ENCODE measurements at regions not wholly inside any gene's neighbourhood (a gene's known extent, or its start where the extent isn't known, plus 50 kb on each side); places are given as distances from the start of the nearest gene placed in this dataset.
A peak's percentile ranks its signal among the peaks of the same experiment; 100 is the strongest.

DNA sequence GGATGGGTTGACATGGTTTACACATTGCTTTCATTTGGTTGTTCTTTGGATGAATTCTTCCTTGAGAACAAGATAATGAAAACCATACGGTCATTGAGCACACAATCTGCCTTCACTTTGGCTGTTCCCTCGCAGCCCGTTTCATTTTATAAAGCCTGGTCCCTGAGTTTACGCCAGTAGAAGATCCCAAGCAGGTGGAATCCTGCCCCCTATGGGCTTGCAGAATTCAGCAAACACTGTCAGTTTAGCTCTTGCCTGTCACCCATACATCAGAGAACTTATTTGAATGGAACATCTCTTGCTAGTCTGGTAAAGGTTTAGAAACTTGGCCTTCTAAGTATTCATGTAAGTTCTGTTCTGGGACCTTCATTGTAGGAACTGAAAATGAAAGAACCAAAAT lies 666.4 kb upstream of the ZEB2 start:
- peak overlapping the region in 1 of 2 donors; percentile 64 for H3K27ac ChIP-seq
- TF ChIP-seq, protein P1, sequence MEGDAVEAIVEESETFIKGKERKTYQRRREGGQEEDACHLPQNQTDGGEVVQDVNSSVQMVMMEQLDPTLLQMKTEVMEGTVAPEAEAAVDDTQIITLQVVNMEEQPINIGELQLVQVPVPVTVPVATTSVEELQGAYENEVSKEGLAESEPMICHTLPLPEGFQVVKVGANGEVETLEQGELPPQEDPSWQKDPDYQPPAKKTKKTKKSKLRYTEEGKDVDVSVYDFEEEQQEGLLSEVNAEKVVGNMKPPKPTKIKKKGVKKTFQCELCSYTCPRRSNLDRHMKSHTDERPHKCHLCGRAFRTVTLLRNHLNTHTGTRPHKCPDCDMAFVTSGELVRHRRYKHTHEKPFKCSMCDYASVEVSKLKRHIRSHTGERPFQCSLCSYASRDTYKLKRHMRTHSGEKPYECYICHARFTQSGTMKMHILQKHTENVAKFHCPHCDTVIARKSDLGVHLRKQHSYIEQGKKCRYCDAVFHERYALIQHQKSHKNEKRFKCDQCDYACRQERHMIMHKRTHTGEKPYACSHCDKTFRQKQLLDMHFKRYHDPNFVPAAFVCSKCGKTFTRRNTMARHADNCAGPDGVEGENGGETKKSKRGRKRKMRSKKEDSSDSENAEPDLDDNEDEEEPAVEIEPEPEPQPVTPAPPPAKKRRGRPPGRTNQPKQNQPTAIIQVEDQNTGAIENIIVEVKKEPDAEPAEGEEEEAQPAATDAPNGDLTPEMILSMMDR (IDR thresholded peaks at IDR 0.05), result no peak
- no peak for TF ChIP-seq POLR2A (IDR thresholded peaks at IDR 0.05)
- TF ChIP-seq POLR2AphosphoS5 (IDR thresholded peaks at IDR 0.05), result no peak
- intact Hi-C loops (cut with DNase I; ENCODE audit: low total_unique reads), result no loop called here

DNA sequence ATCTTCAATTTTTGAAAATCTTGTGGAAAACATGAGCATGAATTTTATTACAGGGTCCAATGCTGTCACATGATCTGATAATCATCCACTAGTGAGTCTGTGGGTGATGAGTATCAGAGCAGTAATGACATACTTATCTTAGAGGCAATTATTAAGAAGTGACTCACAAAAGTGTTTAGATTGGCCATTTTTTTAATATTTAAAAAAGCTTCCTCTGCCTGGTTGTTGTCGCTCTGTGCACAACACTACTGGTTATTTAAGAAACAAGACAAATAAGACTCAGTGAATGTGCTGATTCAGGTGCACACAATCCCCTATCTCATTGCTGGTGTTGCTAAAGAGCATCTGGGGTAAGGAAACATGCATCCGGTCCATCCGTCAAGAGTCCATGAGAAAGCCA lies 665.8 kb upstream of the ZEB2 start:
- DNase-seq (ENCODE audit: low spot score in 2 of 2), result no peak
- no peaks in the 10 kb centered on the region for H3K27me3 ChIP-seq
- H3K4me1 ChIP-seq, result no peaks in the 10 kb centered on the region
- peak overlapping the region in 1 of 2 donors; percentile 64 for H3K27ac ChIP-seq
- TF ChIP-seq POLR2A (IDR thresholded peaks at IDR 0.05), result no peak
- TF ChIP-seq POLR2AphosphoS5 (IDR thresholded peaks at IDR 0.05), result no peak
- TF ChIP-seq, protein P1 (IDR thresholded peaks at IDR 0.05), result no peak
- intact Hi-C loops (cut with DNase I; ENCODE audit: low total_unique reads), result no loop called here
- H3K4me3 ChIP-seq, result no peak overlapping the region
- no peaks in the 10 kb centered on the region for H3K36me3 ChIP-seq
- H3K9me3 ChIP-seq, result no peaks in the 10 kb centered on the region

More for the DNA sequence above, 666.4 kb upstream of the ZEB2 start:
- no peak for DNase-seq (ENCODE audit: low spot score in 2 of 2)
- no peak overlapping the region for H3K4me3 ChIP-seq
- H3K9me3 ChIP-seq, result no peaks in the 10 kb centered on the region
- no peaks in the 10 kb centered on the region for H3K4me1 ChIP-seq
- H3K36me3 ChIP-seq, result no peaks in the 10 kb centered on the region
- H3K27me3 ChIP-seq, result no peaks in the 10 kb centered on the region

DNA sequence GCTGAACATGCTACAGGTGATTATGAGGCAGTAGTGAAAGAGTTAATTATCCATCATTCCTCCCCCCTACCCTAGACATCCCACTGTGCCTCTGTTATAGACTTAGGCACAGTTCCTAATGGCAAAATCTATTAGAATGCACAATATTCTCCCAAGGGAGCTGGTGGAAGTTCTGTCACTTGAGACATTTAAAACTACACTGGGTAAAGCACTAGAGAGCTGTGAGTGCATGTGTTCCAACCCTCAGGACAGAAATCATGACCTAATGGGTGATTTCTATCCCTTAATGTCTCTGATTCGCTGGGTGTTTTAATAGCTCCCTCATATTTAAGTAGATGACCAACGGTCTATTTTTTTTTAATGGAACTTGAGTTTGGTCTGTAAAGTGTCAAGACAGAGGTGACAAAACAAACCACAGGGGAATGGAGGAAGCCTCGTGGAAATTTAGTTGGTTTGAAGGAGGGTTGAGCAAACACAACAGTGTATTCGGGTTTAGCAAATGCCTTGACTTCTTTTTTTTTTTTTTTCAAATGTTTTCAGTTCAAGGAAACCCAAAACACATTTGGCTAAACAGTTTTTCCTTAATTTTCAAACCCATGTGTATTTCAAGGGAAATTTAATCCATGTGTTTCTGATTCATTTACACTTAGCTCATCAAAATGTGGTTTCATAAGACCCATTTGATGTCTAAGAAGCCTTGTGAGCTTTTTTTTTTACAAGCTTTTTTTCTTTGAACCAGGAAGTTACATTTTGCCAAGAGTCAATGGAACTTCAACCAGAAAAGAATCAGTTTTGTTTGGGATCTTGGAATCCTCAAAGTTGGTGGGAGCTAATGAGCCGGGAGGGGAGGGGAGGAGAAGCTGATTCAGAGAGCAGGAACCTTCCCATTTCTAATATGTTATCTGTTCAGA lies 665.1 kb upstream of the ZEB2 start:
- TF ChIP-seq POLR2AphosphoS5 (IDR thresholded peaks at IDR 0.05) (no peak), POLR2A (IDR thresholded peaks at IDR 0.05) (no peak)
- TF ChIP-seq, protein P1 (IDR thresholded peaks at IDR 0.05), result no peak
- no peaks in the 10 kb centered on the region for H3K4me1 ChIP-seq
- no peaks in the 10 kb centered on the region for H3K27me3 ChIP-seq

DNA sequence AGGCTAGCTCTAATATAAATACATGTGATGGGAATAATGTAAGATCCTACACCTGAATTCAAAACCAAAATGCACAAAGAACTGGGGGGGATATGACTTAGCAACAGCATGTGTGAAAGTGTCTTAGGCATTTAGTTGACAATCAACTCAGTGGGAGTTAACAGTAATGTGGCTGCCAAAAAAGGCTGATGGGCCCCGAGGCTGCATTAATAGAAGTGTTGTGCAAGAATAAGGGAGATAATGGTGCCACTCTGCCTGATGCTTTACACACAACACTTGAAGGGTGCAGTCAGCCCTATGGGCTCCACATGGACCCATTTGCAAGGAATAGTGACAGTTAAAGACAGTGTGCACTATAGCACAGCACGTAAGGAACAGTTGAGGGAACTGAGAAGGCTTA lies 649.4 kb upstream of the ZEB2 start:
- Histone ChIP-seq H3K4me3 (no peak overlapping the region), H3K9me3 (no peaks in the 10 kb centered on the region), H3K27me3 (no peaks in the 10 kb centered on the region), H3K4me1 (no peaks in the 10 kb centered on the region), H3K36me3 (no peaks in the 10 kb centered on the region), H3K27ac (no peak overlapping the region)
- intact Hi-C loops (cut with DNase I; ENCODE audit: low total_unique reads), result no loop called here
- TF ChIP-seq POLR2AphosphoS5 (IDR thresholded peaks at IDR 0.05) (no peak), POLR2A (IDR thresholded peaks at IDR 0.05) (no peak)
- TF ChIP-seq, protein P1 (IDR thresholded peaks at IDR 0.05), result no peak
- no peak for DNase-seq (ENCODE audit: low spot score in 2 of 2)

More for the DNA sequence above, 665.1 kb upstream of the ZEB2 start:
- H3K36me3 ChIP-seq, result no peaks in the 10 kb centered on the region
- no peaks in the 10 kb centered on the region for H3K9me3 ChIP-seq
- H3K27ac ChIP-seq, result peak overlapping the region in 1 of 2 donors; percentile 81
- intact Hi-C loops (cut with DNase I; ENCODE audit: low total_unique reads), result loop anchor here (5.0 kb wide), 1 partner anchor 513 kb away; no protein-coding TSS in a partner anchor
- no peak overlapping the region for H3K4me3 ChIP-seq
- DNase-seq (ENCODE audit: low spot score in 2 of 2), result no peak

DNA sequence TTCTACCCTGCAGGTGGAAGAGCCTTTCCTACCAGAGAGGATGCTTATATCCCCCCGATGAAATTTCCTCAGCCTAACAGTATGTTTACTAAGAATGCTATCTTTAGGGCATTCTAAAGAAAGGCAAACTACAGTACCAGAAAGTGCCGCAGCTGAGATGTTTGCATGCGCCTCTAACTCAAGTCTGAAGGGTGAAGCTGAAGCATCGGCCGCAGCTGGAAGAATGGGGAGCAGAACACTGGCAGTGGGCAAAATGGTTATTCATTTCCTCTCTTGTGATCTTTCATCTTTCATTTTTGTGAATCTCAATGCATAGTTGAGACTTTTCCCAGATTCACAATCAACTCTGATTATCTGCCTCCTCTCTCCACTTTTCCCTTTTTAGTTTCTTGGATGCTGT lies 648.2 kb upstream of the ZEB2 start:
- H3K4me1 ChIP-seq, result no peaks in the 10 kb centered on the region
- DNase-seq (ENCODE audit: low spot score in 2 of 2), result no peak
- no peak overlapping the region for H3K4me3 ChIP-seq
- no peaks in the 10 kb centered on the region for H3K36me3 ChIP-seq
- TF ChIP-seq POLR2AphosphoS5 (IDR thresholded peaks at IDR 0.05) (no peak), POLR2A (IDR thresholded peaks at IDR 0.05) (no peak)
- TF ChIP-seq, protein P1 (IDR thresholded peaks at IDR 0.05), result no peak
- intact Hi-C loops (cut with DNase I; ENCODE audit: low total_unique reads), result no loop called here
- no peaks in the 10 kb centered on the region for H3K27me3 ChIP-seq
- no peak overlapping the region for H3K27ac ChIP-seq
- no peaks in the 10 kb centered on the region for H3K9me3 ChIP-seq
